ENCODE measurements at regions not wholly inside any gene's neighbourhood (a gene's known extent, or its start where the extent isn't known, plus 50 kb on each side); places are given as distances from the start of the nearest gene placed in this dataset.

GRCh38 chr6:104321301-104321700, 538.4 kb downstream of the HACE1 start:
- no peak for DNase-seq (ENCODE audit: low spot score in 2 of 2)
- H3K4me1 ChIP-seq: no peaks in the 10 kb centered on the region
- H3K9me3 ChIP-seq: no peaks in the 10 kb centered on the region
- H3K4me3 ChIP-seq: no peak overlapping the region
- TF ChIP-seq POLR2A (IDR thresholded peaks at IDR 0.05) (no peak), EP300 (IDR thresholded peaks at IDR 0.05) (no peak), POLR2AphosphoS5 (IDR thresholded peaks at IDR 0.05) (no peak)
- no peak overlapping the region for H3K27ac ChIP-seq
- H3K36me3 ChIP-seq: no peaks in the 10 kb centered on the region
- WGBS: 89% methylated on average over 1 of the region's 1 CpG
- no peaks in the 10 kb centered on the region for H3K27me3 ChIP-seq

- Histone ChIP-seq H3K27me3 (no peaks in the 10 kb centered on the region), H3K9me3 (no peaks in the 10 kb centered on the region), H3K4me1 (no peaks in the 10 kb centered on the region), H3K27ac (no peak overlapping the region), H3K36me3 (no peaks in the 10 kb centered on the region), H3K4me3 (no peak overlapping the region)
- 64% methylated on average over 4 of the region's 4 CpGs for WGBS
- no peak for DNase-seq (ENCODE audit: low spot score in 2 of 2)
- TF ChIP-seq POLR2AphosphoS5 (IDR thresholded peaks at IDR 0.05): no peak
- no peak for TF ChIP-seq EP300 (IDR thresholded peaks at IDR 0.05)
These were observed 538.8 kb downstream of the HACE1 start for GRCh38 chr6:104320896-104321295.

- H3K4me1 ChIP-seq: no peaks in the 10 kb centered on the region
- H3K27ac ChIP-seq: no peak overlapping the region
- H3K4me3 ChIP-seq: no peak overlapping the region
- H3K27me3 ChIP-seq: no peaks in the 10 kb centered on the region
- H3K36me3 ChIP-seq: no peaks in the 10 kb centered on the region
- 93% methylated on average over 3 of the region's 3 CpGs for WGBS
- no peak for DNase-seq (ENCODE audit: low spot score in 2 of 2)
- H3K9me3 ChIP-seq: no peaks in the 10 kb centered on the region
- TF ChIP-seq CTCF (IDR thresholded peaks at IDR 0.05): no peak
- no peak for TF ChIP-seq POLR2AphosphoS5 (IDR thresholded peaks at IDR 0.05)
- TF ChIP-seq EP300 (IDR thresholded peaks at IDR 0.05): no peak
- no peak for TF ChIP-seq POLR2A (IDR thresholded peaks at IDR 0.05)
These were observed 546.9 kb downstream of the HACE1 start for GRCh38 chr6:104312851-104313250.

GRCh38 chr6:104306211-104306610, 553.5 kb downstream of the HACE1 start:
- Histone ChIP-seq H3K36me3 (no peaks in the 10 kb centered on the region), H3K9me3 (no peaks in the 10 kb centered on the region), H3K4me1 (no peaks in the 10 kb centered on the region), H3K4me3 (no peak overlapping the region), H3K27me3 (no peaks in the 10 kb centered on the region), H3K27ac (no peak overlapping the region)
- no peak for TF ChIP-seq CTCF (IDR thresholded peaks at IDR 0.05)
- no peak for TF ChIP-seq POLR2A (IDR thresholded peaks at IDR 0.05)
- no peak for TF ChIP-seq POLR2AphosphoS5 (IDR thresholded peaks at IDR 0.05)
- TF ChIP-seq EP300 (IDR thresholded peaks at IDR 0.05): no peak
- no peak for DNase-seq (ENCODE audit: low spot score in 2 of 2)
- 78% methylated on average over 2 of the region's 2 CpGs for WGBS

GRCh38 chr6:104305206-104305605, 554.5 kb downstream of the HACE1 start:
- TF ChIP-seq EP300 (IDR thresholded peaks at IDR 0.05) (no peak), CTCF (IDR thresholded peaks at IDR 0.05) (no peak), POLR2A (IDR thresholded peaks at IDR 0.05) (no peak), POLR2AphosphoS5 (IDR thresholded peaks at IDR 0.05) (no peak)
- DNase-seq (ENCODE audit: low spot score in 2 of 2): no peak
- WGBS: 94% methylated on average over 5 of the region's 5 CpGs

GRCh38 chr6:104301951-104302350, 557.8 kb downstream of the HACE1 start:
- 68% methylated on average over 10 of the region's 10 CpGs for WGBS
- TF ChIP-seq POLR2AphosphoS5 (IDR thresholded peaks at IDR 0.05) (no peak), CTCF (IDR thresholded peaks at IDR 0.05) (no peak), POLR2A (IDR thresholded peaks at IDR 0.05) (no peak), EP300 (IDR thresholded peaks at IDR 0.05) (no peak)
- no peak for DNase-seq (ENCODE audit: low spot score in 2 of 2)

More at GRCh38 chr6:104305206-104305605, 554.5 kb downstream of the HACE1 start:
- H3K4me3 ChIP-seq: no peak overlapping the region
- no peak overlapping the region for H3K27ac ChIP-seq
- no peaks in the 10 kb centered on the region for H3K27me3 ChIP-seq
- H3K9me3 ChIP-seq: no peaks in the 10 kb centered on the region
- no peaks in the 10 kb centered on the region for H3K4me1 ChIP-seq
- H3K36me3 ChIP-seq: no peaks in the 10 kb centered on the region

More at GRCh38 chr6:104301951-104302350, 557.8 kb downstream of the HACE1 start:
- Histone ChIP-seq H3K4me3 (no peak overlapping the region), H3K27me3 (no peaks in the 10 kb centered on the region), H3K27ac (no peak overlapping the region), H3K36me3 (no peaks in the 10 kb centered on the region), H3K4me1 (no peaks in the 10 kb centered on the region), H3K9me3 (no peaks in the 10 kb centered on the region)
